ENCODE measurements at regions not wholly inside any gene's neighbourhood (a gene's known extent, or its start where the extent isn't known, plus 50 kb on each side); places are given as distances from the start of the nearest gene placed in this dataset.

GRCh38 chr13:90918536-90918935 is 429.0 kb upstream of the MIR17HG start:
- Histone ChIP-seq H3K79me2 (ENCODE audit: low read depth) (no peaks in the 10 kb centered on the region), H2AFZ (replicated peaks) (no peak overlapping the region), H3K4me1 (no peaks in the 10 kb centered on the region), H3K4me3 (no peak overlapping the region), H3K27me3 (no peaks in the 10 kb centered on the region), H3F3A (ENCODE audit: low read depth) (no peaks in the 10 kb centered on the region), H3K27ac (no peak overlapping the region), H3K9ac (no peak overlapping the region), H3K36me3 (no peaks in the 10 kb centered on the region), H3K4me2 (no peak overlapping the region), H4K20me1 (ENCODE audit: low read depth) (no peaks in the 10 kb centered on the region), H3K9me3 (ENCODE audit: low read depth) (no peaks in the 10 kb centered on the region)
- Mint-ChIP-seq H3K36me3 (no peaks in the 10 kb centered on the region), H3K27ac (no peak overlapping the region), H3K4me1 (peaks cover 4% of the 10 kb centered on the region), H3K9me3 (peaks cover 5% of the 10 kb centered on the region), H3K27me3 (ENCODE audit: insufficient read depth, low read depth) (no peaks in the 10 kb centered on the region), H3K4me3 (no peak overlapping the region)
- DNase-seq (ENCODE audit: low spot score), result no peak
- no peak for TF ChIP-seq EZH2 (IDR thresholded peaks at IDR 0.05)
- no peak for TF ChIP-seq CTCF (IDR thresholded peaks at IDR 0.05)
- TF ChIP-seq EZH2phosphoT487 (IDR thresholded peaks at IDR 0.05), result no peak

GRCh38 chr13:90919153-90919552 is 428.3 kb upstream of the MIR17HG start:
- Histone ChIP-seq H3K4me3 (no peak overlapping the region), H3K79me2 (ENCODE audit: low read depth) (no peaks in the 10 kb centered on the region), H3K27me3 (no peaks in the 10 kb centered on the region), H3K9ac (no peak overlapping the region), H4K20me1 (ENCODE audit: low read depth) (no peaks in the 10 kb centered on the region), H3F3A (ENCODE audit: low read depth) (no peaks in the 10 kb centered on the region), H2AFZ (replicated peaks) (no peak overlapping the region), H3K9me3 (ENCODE audit: low read depth) (no peaks in the 10 kb centered on the region), H3K4me1 (no peaks in the 10 kb centered on the region), H3K36me3 (no peaks in the 10 kb centered on the region), H3K27ac (no peak overlapping the region), H3K4me2 (no peak overlapping the region)
- Mint-ChIP-seq H3K27me3 (ENCODE audit: insufficient read depth, low read depth) (no peaks in the 10 kb centered on the region), H3K27ac (peak overlapping the region; percentile 31), H3K9me3 (peaks cover 5% of the 10 kb centered on the region), H3K4me3 (no peak overlapping the region), H3K36me3 (no peaks in the 10 kb centered on the region), H3K4me1 (peaks cover 4% of the 10 kb centered on the region)
- no peak for DNase-seq (ENCODE audit: low spot score)
- TF ChIP-seq EZH2phosphoT487 (IDR thresholded peaks at IDR 0.05), result no peak
- no peak for TF ChIP-seq EZH2 (IDR thresholded peaks at IDR 0.05)
- no peak for TF ChIP-seq CTCF (IDR thresholded peaks at IDR 0.05)

GRCh38 chr13:90926459-90926858 is 421.0 kb upstream of the MIR17HG start:
- Mint-ChIP-seq H3K27ac (no peak overlapping the region), H3K27me3 (ENCODE audit: insufficient read depth, low read depth) (no peaks in the 10 kb centered on the region)

More at GRCh38 chr13:90926459-90926858, 421.0 kb upstream of the MIR17HG start:
- H3F3A ChIP-seq (ENCODE audit: low read depth), result no peaks in the 10 kb centered on the region
- H2AFZ ChIP-seq (replicated peaks), result no peak overlapping the region
- TF ChIP-seq CTCF (IDR thresholded peaks at IDR 0.05) (no peak), EZH2 (IDR thresholded peaks at IDR 0.05) (no peak), EZH2phosphoT487 (IDR thresholded peaks at IDR 0.05) (no peak)
- no peak overlapping the region for H3K27ac ChIP-seq
- H3K27me3 ChIP-seq, result no peaks in the 10 kb centered on the region
- H3K79me2 ChIP-seq (ENCODE audit: low read depth), result no peaks in the 10 kb centered on the region
- no peaks in the 10 kb centered on the region for H3K36me3 ChIP-seq
- no peak overlapping the region for H3K4me2 ChIP-seq
- no peaks in the 10 kb centered on the region for H3K4me1 Mint-ChIP-seq
- DNase-seq (ENCODE audit: low spot score), result no peak
- H3K9ac ChIP-seq, result no peak overlapping the region
- H3K9me3 Mint-ChIP-seq, result no peaks in the 10 kb centered on the region
- H3K4me1 ChIP-seq, result no peaks in the 10 kb centered on the region
- no peaks in the 10 kb centered on the region for H3K36me3 Mint-ChIP-seq
- no peaks in the 10 kb centered on the region for H4K20me1 ChIP-seq (ENCODE audit: low read depth)
- H3K9me3 ChIP-seq (ENCODE audit: low read depth), result no peaks in the 10 kb centered on the region
- no peak overlapping the region for H3K4me3 Mint-ChIP-seq
- H3K4me3 ChIP-seq, result no peak overlapping the region

Measured in neural progenitor cell (in vitro differentiated cells).